Endothelial cell of umbilical vein (primary cell): ENCODE measurements at regions not wholly inside any gene's neighbourhood (a gene's known extent, or its start where the extent isn't known, plus 50 kb on each side); places are given as distances from the start of the nearest gene placed in this dataset.

Experiments used
- BruUV-seq: library from RNA; stranded (reverse); fragments of 400-500 nt; replicated peaks from 2 replicates; lab custom pipeline; 2021; lab: Mats Ljungman, UMichigan
- CTCF ChIA-PET: fragments of 300-600, 350-600 bp; sonication (Branson Sonifier 250); formaldehyde crosslinking; loops from one replicate; lab custom pipeline; 2021; ENCODE audit warnings: antibody characterized with exemption, inconsistent platforms; lab: Charles Lee
- POLR2A ChIA-PET: fragments of 300-600, 350-600 bp; sonication (Branson Sonifier 250); formaldehyde crosslinking; loops from one replicate; lab custom pipeline; 2021; ENCODE audit warnings: antibody characterized with exemption, inconsistent platforms; lab: Charles Lee
- DNase-seq: peaks from one replicate; pipeline ENCODE4 v3.0.0-alpha.2; 2011; ENCODE audit warnings: low read depth, low spot score
- FAIRE-seq: peaks from 2 replicates; lab custom pipeline; 2011; peaks lifted over from hg19 to GRCh38; lab: Jason Lieb, UNC
- H2AFZ ChIP-seq: 2 replicates; pipeline ENCODE4 v1.6.0; 2012; ENCODE audit warnings: low read depth, low read length, control low read depth, inconsistent platforms
- H3K27ac ChIP-seq: 2 replicates; pipeline ENCODE4 v1.5.1; 2011; ENCODE audit warnings: low read depth, mild to moderate bottlenecking, control low read depth, low read length, moderate library complexity; ENCODE audit not compliant: insufficient read depth
- H3K27me3 ChIP-seq, 2 experiments: 2 replicates each; pipeline versions ENCODE4 v1.6.0 to v1.6.1; 2011; ENCODE audit warnings: low read length in 2 of 2, mixed read lengths in 1 of 2; ENCODE audit not compliant: control insufficient read depth in 2 of 2, insufficient read depth in 2 of 2
- H3K36me3 ChIP-seq, 2 experiments: 2 replicates in 1 of 2; 3 replicates in 1 of 2; pipeline ENCODE4 v1.5.1; 2011; ENCODE audit warnings: low read length in 2 of 2, mild to moderate bottlenecking in 1 of 2, moderate library complexity in 1 of 2; ENCODE audit not compliant: control insufficient read depth in 2 of 2, insufficient read depth in 2 of 2; ENCODE audit errors: extremely low read depth in 1 of 2
- H3K4me1 ChIP-seq: 3 replicates; pipeline ENCODE4 v1.5.1; 2011; ENCODE audit warnings: mild to moderate bottlenecking, low read length; ENCODE audit not compliant: control insufficient read depth, insufficient read depth; ENCODE audit errors: extremely low read depth
- H3K4me2 ChIP-seq: 2 replicates; pipeline ENCODE4 v1.6.1; 2011; ENCODE audit warnings: low read length, control low read depth, mixed read lengths; ENCODE audit not compliant: insufficient read depth
- H3K4me3 ChIP-seq, 3 experiments: fragments of 200-600 bp in 1 of 3; sonication (generic), shearing (Covaris generic) in 1 of 3; replicated peaks in 1 of 3; 2 replicates each; pipeline ENCODE4 v1.5.1; 2011 to 2016; ENCODE audit warnings: control low read depth in 3 of 3, low read length in 3 of 3, mild to moderate bottlenecking in 2 of 3, inconsistent platforms in 1 of 3, low read depth in 1 of 3, moderate library complexity in 1 of 3; ENCODE audit not compliant: insufficient read depth in 1 of 3
- H3K79me2 ChIP-seq: 2 replicates; pipeline ENCODE4 v1.6.0; 2012; ENCODE audit warnings: low read length, inconsistent platforms; ENCODE audit not compliant: control insufficient read depth, insufficient read depth
- H3K9ac ChIP-seq: replicated peaks from 2 replicates; pipeline ENCODE3; 2011; ENCODE audit warnings: low read length, control low read depth; ENCODE audit not compliant: insufficient read depth; ENCODE audit errors: extremely low read depth
- H3K9me1 ChIP-seq: replicated peaks from 3 replicates; pipeline ENCODE4 v1.6.0; 2011; ENCODE audit warnings: mild to moderate bottlenecking, low read length; ENCODE audit not compliant: control insufficient read depth, insufficient read depth; ENCODE audit errors: extremely low read depth
- H3K9me3 ChIP-seq: replicated peaks from 2 replicates; pipeline ENCODE4 v1.5.1; 2012; ENCODE audit warnings: low read length, inconsistent platforms; ENCODE audit not compliant: control insufficient read depth, insufficient read depth
- H4K20me1 ChIP-seq: replicated peaks from 2 replicates; pipeline ENCODE3; 2011; ENCODE audit warnings: mild to moderate bottlenecking, low read length; ENCODE audit not compliant: control insufficient read depth, insufficient read depth; ENCODE audit errors: extremely low read depth
- CTCF ChIP-seq, 2 donors: IDR thresholded peaks; 1 replicate in 1 of 2; 2 replicates in 1 of 2; pipeline ENCODE4 v1.5.1; 2011; ENCODE audit warnings: low read length in 2 of 2, mild to moderate bottlenecking in 2 of 2, moderate library complexity in 2 of 2, control low read depth in 1 of 2, inconsistent platforms in 1 of 2, low read depth in 1 of 2; ENCODE audit not compliant: insufficient read depth in 1 of 2; ENCODE audit errors: extremely low read depth in 1 of 2
- EZH2 ChIP-seq: IDR thresholded peaks from 2 replicates; pipeline ENCODE4 v1.6.1; 2012; ENCODE audit warnings: borderline replicate concordance, low read depth, mild to moderate bottlenecking, moderate library complexity, low read length, inconsistent platforms; ENCODE audit not compliant: severe bottlenecking
- FOS ChIP-seq: IDR thresholded peaks from 2 replicates; pipeline ENCODE4 v1.6.1; 2011; ENCODE audit warnings: mild to moderate bottlenecking, low read length, moderate library complexity, borderline replicate concordance; ENCODE audit not compliant: insufficient read depth
- GATA2 ChIP-seq: IDR thresholded peaks from 2 replicates; pipeline ENCODE4 v1.7.0; 2011; ENCODE audit warnings: low read depth, mild to moderate bottlenecking, moderate library complexity, mixed read lengths, low read length; ENCODE audit not compliant: insufficient read length, insufficient read depth
- JUN ChIP-seq: IDR thresholded peaks from 2 replicates; pipeline ENCODE4 v1.6.1; 2011; ENCODE audit warnings: borderline replicate concordance, low read depth; ENCODE audit not compliant: insufficient read length, insufficient read depth
- MYC ChIP-seq: IDR thresholded peaks from one replicate; pipeline ENCODE4 v1.6.1; 2011; ENCODE audit warnings: mild to moderate bottlenecking, low read depth, low read length
- POLR2A ChIP-seq: IDR thresholded peaks from 2 replicates; pipeline ENCODE4 v1.6.1; 2012; ENCODE audit warnings: low read depth, mild to moderate bottlenecking, control low read depth, low read length
- POLR2AphosphoS5 ChIP-seq: IDR thresholded peaks from 2 replicates; pipeline ENCODE4 v1.6.1; 2012; ENCODE audit warnings: low read depth, mild to moderate bottlenecking, control low read depth, low read length, moderate library complexity; ENCODE audit not compliant: insufficient read depth
- dilution Hi-C: fragments of 300-500 bp; cut with MboI; formaldehyde crosslinking; loops from one replicate; pipeline ENCODE4 v1.15.0; 2019; ENCODE audit warnings: low sequenced_read_pairs; ENCODE audit not compliant: extremely low pct_ligation_motif_present
- intact Hi-C: fragments of 100-400 bp; cut with micrococcal nuclease; formaldehyde crosslinking; loops from one replicate; pipeline ENCODE4 v1.10.0; 2022

GRCh38 chr2:105683011-105683492 is 61.7 kb upstream of the NCK2 start:
- FAIRE-seq (no peak), DNase-seq (no peak)
- H3K27ac ChIP-seq = no peak overlapping the region
- no peaks in the 10 kb centered on the region for H4K20me1 ChIP-seq
- no peak overlapping the region for H2AFZ ChIP-seq
- ChIA-PET CTCF (interaction anchor here (0.8 to 1.0 kb wide), 2 partner anchors 21 to 35 kb away, joined by 3 to 4 read pairs; no protein-coding TSS in a partner anchor), POLR2A (no interaction called here)
- H3K4me3 ChIP-seq = no peak overlapping the region
- no TSS peak for BruUV-seq
- no peaks in the 10 kb centered on the region for H3K27me3 ChIP-seq
- H3K9ac ChIP-seq = no peak overlapping the region
- no peaks in the 10 kb centered on the region for H3K4me1 ChIP-seq
- H3K79me2 ChIP-seq = no peaks in the 10 kb centered on the region
- H3K36me3 ChIP-seq = no peaks in the 10 kb centered on the region
- dilution Hi-C loops = no loop called here
- no peaks in the 10 kb centered on the region for H3K9me3 ChIP-seq
- intact Hi-C loops = no loop called here
- TF ChIP-seq CTCF (IDR thresholded peaks at IDR 0.05; ENCODE audit: extremely low read depth in 1 of 2, insufficient read depth in 1 of 2, low read depth in 1 of 2, low read length in 2 of 2) (no peak), FOS (no peak), EZH2 (no peak), POLR2A (no peak), GATA2 (no peak), JUN (no peak), POLR2AphosphoS5 (no peak), MYC (no peak)
- no peaks in the 10 kb centered on the region for H3K9me1 ChIP-seq
- no peak overlapping the region for H3K4me2 ChIP-seq
